Hematopoietic multipotent progenitor cell treated with erythropoietin and hydrocortisone succinate and interleukin-3 and kit ligand, for 8 days (in vitro differentiated cells): ENCODE measurements at regions not wholly inside any gene's neighbourhood (a gene's known extent, or its start where the extent isn't known, plus 50 kb on each side); places are given as distances from the start of the nearest gene placed in this dataset.

Experiments used
- DNase-seq: peaks from one replicate; pipeline ENCODE4 v3.0.0-alpha.2; 2015

DNA sequence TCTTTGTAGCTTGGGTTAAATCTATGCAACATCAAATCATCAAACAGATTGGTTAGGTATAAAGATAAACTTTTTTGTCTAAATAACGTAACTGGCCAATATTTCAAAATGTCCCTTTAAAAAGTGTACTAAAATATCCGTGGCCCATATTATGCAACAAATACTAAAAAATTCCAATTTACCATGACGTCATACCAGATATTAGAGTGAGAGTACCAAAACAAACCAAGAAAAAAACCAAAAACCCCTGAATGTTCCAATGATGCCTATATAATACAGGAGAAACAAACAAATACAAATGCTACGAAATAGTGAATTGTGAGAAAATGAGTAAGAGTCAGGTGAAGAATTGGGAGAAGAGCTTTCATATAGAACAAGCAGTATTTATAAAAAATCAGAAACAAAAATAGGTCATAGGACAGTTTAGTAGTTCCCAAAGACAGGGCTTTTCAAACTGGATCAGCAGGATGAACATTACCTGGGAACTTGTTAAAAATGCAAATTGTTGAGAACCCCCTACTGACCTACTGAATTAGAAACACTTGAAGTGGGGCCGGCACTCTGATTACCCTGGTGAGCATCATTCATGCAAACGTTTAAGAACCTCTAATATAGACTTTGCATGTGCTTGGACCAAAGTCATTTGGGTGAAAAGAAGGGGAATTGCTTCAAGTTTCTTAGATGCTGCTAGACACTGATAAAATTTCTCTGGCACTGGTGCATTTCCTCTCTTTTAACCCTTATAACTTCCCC, 753.7 kb downstream of the DSC3 start:
- no peak for DNase-seq

DNA sequence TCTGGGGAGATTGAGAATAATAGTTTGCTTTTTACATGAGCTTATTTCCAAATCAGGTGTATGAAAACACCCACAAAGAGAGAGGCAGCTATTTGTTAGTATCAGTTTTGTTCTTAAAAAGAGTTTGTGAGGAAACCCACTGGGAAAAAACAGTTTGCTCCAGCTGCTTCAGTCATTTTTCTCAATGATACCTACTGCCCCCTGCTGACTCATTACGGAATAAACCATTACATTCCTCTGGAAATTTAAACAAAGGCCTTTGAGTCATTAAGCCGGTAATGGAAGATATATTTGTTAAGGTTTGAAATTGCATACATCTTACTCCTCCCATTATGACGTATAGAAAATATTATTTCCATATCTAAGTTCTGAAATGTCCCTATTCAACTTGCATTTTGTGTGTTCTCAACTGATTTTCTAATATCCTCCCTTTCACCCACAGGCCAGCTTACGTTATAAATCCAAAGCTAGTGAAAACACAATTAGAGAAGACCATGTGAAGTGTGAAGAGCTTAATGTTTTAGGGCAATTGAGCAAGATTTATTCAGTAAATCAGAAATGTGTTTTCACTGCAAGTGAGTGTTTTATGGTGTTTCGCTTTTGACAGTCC, 761.6 kb downstream of the DSC3 start:
- peak; percentile 47 for DNase-seq

DNA sequence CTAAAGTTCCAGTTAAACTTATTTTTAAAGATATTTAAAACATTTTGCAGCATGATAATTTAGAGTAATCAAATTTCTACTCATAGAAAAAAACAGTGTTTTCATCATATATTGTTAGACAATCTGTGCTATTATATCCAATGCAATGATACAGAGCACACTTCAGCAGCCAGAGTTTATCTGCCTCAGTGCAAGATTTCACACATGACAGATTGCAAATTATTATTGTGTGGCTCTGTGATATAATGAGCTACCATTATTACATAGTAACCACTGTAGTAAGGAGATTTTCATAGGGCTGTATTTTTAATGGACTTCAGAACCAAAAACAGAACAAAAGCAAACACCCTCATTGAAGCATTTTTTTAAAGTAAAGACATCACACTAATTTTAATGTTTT, 762.4 kb downstream of the DSC3 start:
- DNase-seq: no peak

DNA sequence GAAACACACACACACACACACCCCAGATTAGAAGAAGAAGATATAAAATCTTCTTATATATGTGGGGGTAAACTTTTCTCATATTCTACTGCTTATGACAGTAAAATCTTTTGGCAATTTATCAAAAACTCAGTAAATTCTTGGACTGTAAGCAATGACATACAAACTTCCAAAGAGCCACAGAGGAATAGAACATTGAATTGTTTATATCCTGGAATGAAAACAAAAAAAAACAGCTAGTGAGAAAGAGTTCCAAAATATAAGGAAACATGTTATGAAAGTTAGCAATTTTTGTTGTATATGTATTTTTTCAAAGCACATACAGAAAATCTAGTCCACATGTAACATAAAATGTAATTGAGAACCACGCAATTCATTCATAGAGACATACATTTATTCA, 764.9 kb downstream of the DSC3 start:
- no peak for DNase-seq

DNA sequence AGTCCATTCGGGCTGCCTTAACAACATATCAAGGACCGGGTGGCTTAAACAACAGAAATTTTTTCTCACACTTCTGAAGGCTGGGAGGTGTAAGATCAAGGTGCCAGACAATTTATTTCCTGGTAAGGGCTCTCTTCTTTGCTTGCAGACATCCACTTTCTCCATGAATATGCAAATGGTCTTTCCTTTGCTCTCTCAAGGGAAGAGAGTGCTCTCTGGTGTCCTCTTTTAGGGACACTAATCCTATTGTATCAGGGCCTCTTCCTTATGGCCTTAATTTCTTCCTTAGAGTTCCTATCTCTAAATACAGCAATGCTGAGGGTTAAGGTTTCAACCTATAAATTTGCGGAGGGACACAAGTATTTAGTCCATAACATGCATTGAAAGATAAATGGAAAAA, 770.8 kb downstream of the DSC3 start:
- no peak for DNase-seq

DNA sequence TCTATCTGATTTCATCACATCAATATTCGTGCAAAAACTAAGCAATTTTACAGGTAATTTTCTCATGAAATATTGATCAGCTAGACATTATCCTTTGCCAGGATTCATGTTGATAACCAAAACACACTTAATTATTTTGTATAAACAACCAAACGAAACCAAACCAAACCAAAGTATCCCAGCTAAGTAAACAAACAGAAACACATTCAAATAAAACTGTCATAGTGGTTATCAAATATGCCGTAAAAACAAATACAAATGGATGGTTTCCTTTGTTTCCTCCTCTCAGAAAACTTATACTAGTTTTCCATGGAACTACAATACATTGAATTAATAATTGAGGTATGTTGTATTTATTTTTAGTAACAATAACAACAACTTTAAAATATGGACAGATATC, 777.4 kb downstream of the DSC3 start:
- DNase-seq: no peak

DNA sequence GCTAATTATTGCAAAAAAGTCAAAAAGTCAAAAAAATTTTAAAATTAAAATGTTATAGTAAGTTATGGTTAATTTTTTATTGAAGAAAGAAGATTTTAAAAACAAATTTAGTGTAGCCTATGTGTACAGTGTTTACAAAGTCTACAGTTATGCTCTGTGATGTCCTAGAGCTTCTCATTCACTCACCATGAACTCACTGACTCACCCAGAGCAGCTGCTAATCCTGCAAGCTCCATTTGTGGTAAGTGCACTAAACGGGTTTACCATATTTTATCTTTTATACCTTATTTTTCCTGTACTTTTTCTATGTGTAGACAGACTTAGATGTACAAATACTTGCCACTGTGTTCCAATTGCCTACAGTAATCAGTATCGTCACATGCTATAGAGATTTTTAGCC, 788.2 kb downstream of the DSC3 start:
- DNase-seq: no peak

DNA sequence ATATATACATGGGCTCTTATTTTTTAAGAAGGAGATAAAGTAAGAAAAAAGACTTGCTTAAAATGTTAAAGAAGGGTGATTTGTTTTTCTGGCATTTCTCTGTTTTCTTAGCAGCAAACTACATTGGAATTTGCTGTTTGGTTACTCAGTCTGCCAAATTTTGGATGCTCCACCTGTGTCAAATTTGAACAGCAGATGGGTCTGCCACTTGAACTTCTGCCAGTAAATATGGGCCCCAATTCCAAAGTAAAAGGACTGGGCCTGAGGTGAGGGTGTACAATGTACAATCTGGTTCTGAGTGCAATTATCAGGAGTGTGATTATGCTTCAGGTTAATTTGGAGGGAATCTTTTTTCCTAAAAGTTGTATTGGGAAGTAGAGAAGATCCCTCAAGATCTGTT, 794.5 kb downstream of the DSC3 start:
- DNase-seq: no peak

DNA sequence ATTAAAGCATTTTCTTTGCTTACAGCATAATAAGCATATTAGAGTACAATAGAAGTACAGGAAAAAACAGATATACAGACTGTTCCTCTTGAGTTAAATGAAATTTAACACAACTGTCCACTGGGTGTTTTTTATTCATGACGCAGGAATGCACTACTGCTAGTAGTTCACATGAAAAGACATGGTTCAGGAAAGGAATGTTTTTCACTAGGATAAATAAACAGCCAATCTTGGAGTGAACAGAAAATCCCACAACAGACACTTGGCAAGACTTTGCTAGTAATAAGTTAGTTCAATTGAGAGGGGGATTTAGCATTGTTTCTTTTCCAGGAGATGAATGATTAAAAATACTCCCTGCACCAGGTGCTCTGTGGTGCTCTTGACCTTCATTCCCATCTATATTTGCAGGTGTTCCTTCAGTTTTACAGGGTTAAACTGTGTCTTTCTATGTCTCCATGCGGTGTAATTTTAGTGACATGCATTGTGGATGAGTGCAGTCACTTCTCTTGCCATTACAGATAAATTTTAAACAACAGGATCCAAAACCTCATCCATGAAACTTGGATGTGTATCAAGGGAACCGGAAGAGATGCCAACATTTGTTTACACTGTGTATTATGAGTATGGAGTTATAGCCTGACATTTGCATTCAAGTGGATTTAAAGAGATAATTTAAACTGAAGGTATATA, 796.6 kb downstream of the DSC3 start:
- DNase-seq: no peak

DNA sequence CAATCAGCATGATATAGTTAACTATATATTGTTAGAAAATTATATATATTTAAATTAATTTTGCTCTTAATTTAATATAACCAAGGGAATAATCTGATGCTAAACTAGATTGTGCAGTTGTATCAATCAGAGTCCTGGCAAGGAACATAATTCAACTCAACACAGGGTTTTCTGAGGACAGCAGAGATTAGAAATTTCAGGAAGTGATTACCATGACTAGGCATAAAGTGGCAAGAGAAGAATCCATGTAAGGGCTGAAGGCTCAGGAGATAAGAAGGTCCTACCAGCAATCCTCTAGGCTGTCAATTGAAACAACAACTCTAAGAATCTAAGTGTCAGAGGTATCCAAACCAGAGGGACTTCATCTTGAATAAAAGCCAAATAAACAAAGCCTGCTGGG, 807.8 kb downstream of the DSC3 start:
- DNase-seq: no peak

DNA sequence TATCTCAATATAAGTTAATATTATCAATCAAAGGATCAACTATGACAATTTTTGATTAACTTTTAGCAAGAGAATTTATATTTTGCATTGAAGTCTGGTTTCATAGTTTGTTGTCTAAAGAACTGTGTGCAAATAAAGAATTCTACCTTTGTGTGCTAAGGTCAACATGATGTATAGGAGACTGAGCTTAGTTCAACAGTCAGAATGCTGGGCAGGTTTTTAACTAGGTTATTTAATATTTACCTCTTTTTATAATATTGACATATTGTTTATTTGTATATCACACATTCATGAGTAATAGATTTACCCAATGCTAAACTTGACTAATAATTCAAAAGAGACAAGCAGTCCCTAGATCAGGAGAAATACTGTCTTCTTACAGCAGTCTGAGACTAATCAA, 831.4 kb downstream of the DSC3 start:
- no peak for DNase-seq

DNA sequence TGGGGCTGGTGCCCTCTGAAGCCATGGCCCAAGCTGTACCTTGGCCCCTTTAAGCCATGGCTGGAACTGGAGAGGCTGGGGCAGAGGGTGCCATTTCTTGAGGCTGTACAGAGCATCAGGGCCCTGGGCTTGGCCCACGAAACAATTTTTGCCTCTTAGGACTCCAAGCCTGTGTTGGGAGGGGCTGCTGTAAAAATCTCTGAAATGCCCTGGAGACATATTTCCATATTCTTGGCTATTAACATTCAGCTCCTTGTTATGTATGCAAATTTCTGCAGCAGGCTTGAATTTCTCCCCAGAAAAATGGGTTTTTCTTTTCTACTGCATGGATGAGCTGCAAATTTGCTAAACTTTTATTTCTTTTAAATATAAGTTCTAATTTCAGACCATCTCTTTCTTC, 834.0 kb downstream of the DSC3 start:
- DNase-seq: no peak

DNA sequence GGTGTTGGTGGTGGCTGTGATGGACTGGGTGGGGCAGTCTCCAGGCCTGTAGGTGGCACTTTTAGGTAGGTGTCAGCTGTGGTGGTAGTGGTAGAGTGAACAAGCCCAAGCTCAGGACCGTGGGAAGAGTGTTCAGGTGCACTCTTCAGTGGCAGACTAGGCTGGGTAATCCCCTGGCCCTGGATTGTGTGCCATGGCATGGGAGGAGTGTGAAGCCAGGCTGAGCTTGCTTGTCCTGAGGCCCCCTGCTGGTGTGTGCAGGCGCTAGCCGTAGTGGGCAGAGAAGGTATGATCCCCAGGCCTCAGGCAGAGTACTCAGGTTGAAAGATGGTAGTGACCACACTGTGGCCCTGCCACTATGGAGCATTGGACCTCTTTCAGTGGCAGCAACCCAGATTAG, 850.3 kb downstream of the DSC3 start:
- no peak for DNase-seq

DNA sequence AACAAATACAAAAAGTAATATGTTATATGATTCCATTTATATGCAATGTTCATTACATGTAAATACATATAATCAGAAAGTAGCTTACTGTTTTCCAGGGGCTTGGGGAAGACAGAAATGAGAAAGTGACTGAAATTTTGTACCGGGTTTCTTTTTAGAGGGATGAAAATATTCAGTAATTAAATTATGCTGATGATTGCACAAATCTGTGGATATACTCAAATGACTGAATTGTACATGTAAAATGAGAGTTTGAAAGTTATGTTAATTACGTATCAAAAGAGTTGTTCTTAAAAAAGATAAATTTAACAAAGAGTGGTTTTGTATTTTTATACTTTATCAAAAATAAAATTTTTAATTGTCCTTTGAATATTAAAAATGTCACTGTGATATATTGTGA, 856.3 kb downstream of the DSC3 start:
- DNase-seq: no peak

DNA sequence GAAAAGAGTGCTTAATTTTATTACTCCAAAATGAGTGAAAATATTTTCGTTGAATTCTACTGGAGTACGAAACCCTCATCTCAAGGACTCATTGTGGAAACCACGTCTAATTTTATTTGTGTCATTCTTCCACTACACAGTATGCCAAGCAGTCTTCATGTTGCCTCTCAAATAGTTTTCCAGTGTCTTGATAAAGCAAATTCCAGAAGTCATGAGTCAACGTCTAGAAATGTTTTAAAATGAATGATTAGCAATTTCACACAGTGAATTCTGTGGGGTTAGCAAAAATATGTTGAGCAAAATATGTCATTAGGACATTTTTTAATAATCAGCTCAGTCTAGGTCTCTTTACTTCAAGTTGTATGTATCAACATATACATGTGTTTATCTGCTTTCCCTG, 865.5 kb downstream of the DSC3 start:
- no peak for DNase-seq

DNA sequence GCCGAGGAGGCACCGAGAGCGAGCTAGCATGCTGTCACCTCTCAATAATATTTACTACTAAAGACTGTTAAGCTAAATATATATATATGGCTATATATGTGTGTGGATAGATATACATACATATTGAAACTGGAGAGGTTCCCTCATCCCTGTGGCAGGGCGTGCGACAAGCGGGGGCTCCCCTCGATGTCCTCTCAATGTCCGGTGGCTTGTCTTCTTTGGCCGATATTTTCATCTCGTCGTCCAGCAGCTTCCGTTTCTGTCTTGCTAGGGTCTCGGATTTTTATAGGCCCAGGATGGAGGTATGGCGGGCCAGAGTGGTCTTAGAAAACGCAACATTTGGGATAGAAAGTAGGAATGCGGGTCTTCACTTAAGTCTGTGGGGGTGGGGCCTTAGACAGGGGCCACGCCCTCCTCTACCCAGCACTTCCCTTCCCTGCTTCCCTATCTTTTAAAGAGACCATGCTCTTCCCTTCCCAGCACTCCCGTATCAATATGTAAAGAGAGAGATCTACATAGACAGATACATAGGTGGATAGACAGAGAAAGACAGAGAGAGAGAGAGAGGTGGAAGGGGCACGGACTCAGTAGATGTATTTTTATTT, 866.8 kb downstream of the DSC3 start:
- DNase-seq: no peak

DNA sequence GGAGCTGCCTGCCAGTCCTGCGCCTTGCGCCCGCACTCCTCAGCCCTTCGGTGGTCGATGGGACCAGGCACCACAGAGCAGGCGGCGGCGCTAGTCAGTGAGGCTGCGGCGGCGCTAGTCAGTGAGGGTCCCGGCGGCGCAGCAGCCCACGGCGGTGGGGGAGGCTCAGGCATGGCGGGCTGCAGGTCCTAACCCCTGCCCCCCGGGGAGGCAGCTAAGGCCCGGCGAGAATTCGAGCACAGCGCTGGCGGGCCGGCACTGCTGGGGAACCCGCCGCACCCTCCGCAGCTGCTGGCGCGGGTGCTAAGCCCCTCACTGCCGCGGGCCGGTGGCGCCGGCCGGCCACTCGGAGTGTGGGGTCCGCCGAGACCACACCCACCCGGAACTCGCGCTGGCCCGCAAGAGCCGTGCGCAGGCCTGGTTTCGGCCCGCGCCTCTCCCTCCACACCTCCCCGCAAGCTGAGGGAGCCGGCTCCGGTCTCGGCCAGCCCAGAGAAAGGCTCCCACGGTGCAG, 867.4 kb downstream of the DSC3 start:
- no peak for DNase-seq

DNA sequence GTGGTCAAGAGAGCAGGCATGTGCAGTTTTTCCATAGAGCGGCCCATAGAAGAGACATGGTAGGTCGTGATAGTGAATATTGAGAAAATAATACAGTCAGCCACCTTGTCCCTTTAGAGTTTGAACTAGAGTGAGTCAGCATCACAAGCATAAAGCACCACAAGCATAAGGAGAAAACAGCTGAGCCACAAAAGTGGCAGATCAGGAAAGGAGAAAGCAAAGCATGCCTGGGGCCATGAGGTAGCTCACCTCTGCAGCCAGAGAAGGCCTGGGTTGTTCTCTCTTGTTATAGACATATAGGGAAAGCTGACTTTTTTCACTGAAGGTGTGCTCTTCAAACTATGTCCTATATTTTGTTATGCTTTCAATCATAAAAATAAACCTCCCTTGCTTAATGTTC, 879.0 kb downstream of the DSC3 start:
- no peak for DNase-seq

DNA sequence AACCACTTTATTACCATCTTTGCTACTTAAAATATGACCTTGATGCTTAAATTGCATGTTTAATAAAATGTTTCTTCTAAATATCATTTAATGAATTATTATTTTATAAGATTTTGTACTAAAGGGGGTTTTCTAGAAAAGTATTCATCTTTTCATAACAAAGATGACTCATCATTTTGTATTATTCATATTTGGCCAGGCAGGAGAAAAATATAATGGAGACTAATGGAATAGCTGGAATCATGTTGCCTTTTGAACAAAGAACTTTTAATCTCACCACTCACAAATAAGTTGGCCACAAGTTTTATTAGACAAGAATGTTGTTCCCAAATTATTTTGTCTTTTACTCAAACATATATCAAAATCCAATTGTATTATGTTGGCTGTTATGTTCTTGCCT, 882.4 kb downstream of the DSC3 start:
- DNase-seq: no peak

DNA sequence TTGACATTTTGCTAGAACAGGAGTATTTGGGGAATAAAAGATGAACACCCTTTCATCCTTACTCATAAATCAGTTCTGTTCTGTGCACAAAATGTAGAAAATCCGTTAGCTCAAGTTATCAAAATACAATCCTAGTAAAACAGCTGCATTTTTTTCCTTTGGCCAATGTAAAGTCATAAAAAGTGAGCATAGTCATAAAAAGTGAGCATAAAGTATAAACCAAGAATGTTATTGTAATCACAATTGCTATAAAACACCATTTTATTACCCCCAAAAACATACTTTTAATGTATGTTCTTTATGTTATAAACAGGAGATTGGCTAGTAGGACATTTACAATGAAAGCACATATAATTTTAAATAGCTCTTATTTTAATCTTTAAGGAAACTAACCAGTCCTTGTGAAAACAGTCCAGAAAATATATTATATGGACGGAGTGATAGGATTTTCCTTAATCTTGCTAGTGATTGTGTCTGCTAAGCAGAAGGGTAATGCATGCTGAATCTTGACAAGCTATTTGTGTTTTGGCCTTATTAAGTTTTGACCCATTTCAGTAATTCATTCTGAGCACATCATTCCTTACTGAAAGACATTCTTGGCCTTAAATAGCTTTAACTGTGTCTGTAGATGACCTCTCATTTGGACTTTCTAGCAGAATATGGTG, 891.8 kb downstream of the DSC3 start:
- DNase-seq: no peak

DNA sequence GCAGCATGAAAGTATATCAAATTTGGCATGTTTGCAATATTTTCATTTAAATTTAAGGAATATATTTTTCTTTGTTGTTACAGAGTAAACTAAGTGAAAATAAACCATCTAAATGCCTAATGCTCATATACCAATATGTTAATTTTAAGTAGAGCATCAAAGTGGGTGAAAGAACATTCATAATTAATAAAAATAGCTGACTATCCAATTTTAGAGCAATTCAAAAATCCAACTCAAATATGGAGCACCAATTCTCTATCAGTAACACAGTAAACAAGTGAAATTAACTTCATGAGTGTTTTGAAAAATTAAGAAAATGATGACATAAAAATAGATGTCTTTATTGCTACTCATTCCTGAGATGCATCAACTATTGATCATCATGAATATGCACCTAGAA, 893.0 kb downstream of the DSC3 start:
- DNase-seq: no peak

DNA sequence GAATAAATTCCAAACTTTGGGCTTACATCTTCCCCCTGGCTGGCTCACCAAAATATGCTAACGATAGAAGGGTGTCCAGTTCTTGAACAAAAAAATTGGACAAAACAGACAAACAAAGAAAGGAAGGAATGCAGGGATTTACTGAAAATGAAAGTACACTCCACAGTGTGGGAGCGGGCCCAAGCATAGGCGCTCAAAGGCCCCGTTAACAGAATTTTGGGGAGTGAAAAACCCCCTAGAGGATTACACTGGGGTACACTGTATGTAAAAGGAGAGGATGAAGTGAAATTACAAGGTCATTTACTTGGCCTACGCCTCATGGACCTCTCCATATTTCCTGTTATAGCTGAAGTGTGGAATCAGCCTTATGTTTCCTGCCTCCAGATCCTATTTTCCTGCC, 899.7 kb downstream of the DSC3 start:
- DNase-seq: no peak

DNA sequence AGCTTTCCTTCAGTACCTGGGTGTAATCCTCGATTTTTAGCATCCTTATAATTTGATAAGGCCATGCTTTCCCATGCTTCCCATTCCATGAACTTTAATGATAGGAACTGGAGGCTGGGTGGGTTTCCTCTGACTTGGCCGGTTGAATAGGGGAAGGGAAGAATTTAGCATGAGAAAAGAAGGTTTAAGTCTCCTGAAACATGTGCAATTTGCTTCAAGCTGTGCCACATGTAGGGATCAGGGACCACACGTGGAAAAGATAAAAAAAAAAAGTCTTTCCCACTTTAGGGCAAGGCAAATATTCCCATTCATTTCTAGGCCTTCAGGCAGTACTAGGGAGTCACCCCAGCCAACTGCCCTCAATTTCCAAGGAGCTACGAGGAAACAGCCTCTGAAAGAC, 900.3 kb downstream of the DSC3 start:
- DNase-seq: no peak
